OCI-M1 (cell line): ENCODE measurements at regions not wholly inside any gene's neighbourhood (a gene's known extent, or its start where the extent isn't known, plus 50 kb on each side); places are given as distances from the start of the nearest gene placed in this dataset.

Experiments used
- DNase-seq: peaks from one replicate; lab custom pipeline; 2025; lab: John Stamatoyannopoulos, UW

GRCh38 chr17:13994050-13994449, 75.3 kb upstream of the COX10 start:
- DNase-seq, result no peak

- DNase-seq, result no peak
Measured at GRCh38 chr17:13995856-13996271, 73.4 kb upstream of the COX10 start.

- DNase-seq, result no peak
Measured at GRCh38 chr17:13996276-13996675, 73.0 kb upstream of the COX10 start.

- DNase-seq, result no peak
Measured at GRCh38 chr17:13996748-13997147, 72.6 kb upstream of the COX10 start.

GRCh38 chr17:14004927-14005620, 64.2 kb upstream of the COX10 start:
- peak; percentile 47 for DNase-seq

- DNase-seq, result no peak
Measured at GRCh38 chr17:14006249-14006942, 62.9 kb upstream of the COX10 start.

GRCh38 chr17:14007951-14008350, 61.4 kb upstream of the COX10 start:
- DNase-seq, result no peak

GRCh38 chr17:14011036-14011692, 58.1 kb upstream of the COX10 start:
- DNase-seq, result no peak

- DNase-seq, result no peak
Measured at GRCh38 chr17:14011740-14012405, 57.4 kb upstream of the COX10 start.

- no peak for DNase-seq
Measured at GRCh38 chr17:14014657-14015056, 54.6 kb upstream of the COX10 start.

GRCh38 chr17:14015271-14015670, 54.0 kb upstream of the COX10 start:
- no peak for DNase-seq

GRCh38 chr17:14016858-14017257, 52.4 kb upstream of the COX10 start:
- DNase-seq, result no peak

- peak; percentile 94 for DNase-seq
Measured at GRCh38 chr17:14019186-14019956, 49.9 kb upstream of the COX10 start.
